Thymus (tissue), 11 donors: ENCODE measurements at regions not wholly inside any gene's neighbourhood (a gene's known extent, or its start where the extent isn't known, plus 50 kb on each side); places are given as distances from the start of the nearest gene placed in this dataset.
"Not testable (repeated sequence)": the region's sequence is repeated elsewhere in the genome, so short reads cannot be mapped to it uniquely, and the experiment has no call there.

ENCODE experiments used
- DNase-seq, 9 donors: peaks; one replicate each; pipeline ENCODE4 v3.0.0-alpha.2; 2013; ENCODE audit warnings: low spot score in 9 of 9, low read depth in 6 of 9, missing footprints in 1 of 9
- H3K27ac ChIP-seq, 2 donors: one replicate each; pipeline ENCODE4 v1.5.1; 2013; ENCODE audit warnings: control low read depth in 1 of 2, low read depth in 1 of 2, low read length in 1 of 2, mild to moderate bottlenecking in 1 of 2, moderate library complexity in 1 of 2
- H3K27me3 ChIP-seq, 2 donors: one replicate each; pipeline ENCODE4 v1.5.1; 2013; ENCODE audit warnings: low read length in 1 of 2; ENCODE audit not compliant: control insufficient read depth in 2 of 2, insufficient read depth in 1 of 2
- H3K36me3 ChIP-seq, 2 donors: one replicate each; pipeline ENCODE4 v1.5.1; 2013; ENCODE audit warnings: low read length in 1 of 2, mild to moderate bottlenecking in 1 of 2, moderate library complexity in 1 of 2; ENCODE audit not compliant: control insufficient read depth in 2 of 2, insufficient read depth in 2 of 2
- H3K4me1 ChIP-seq, 2 donors: one replicate each; pipeline ENCODE4 v1.5.1; 2013; ENCODE audit warnings: low read length in 2 of 2; ENCODE audit not compliant: control insufficient read depth in 2 of 2, insufficient read depth in 2 of 2
- H3K4me3 ChIP-seq, 2 donors: one replicate each; pipeline ENCODE4 v1.5.1; 2013; ENCODE audit warnings: low read length in 2 of 2, control low read depth in 1 of 2, mild to moderate bottlenecking in 1 of 2
- H3K9me3 ChIP-seq, 2 donors: one replicate each; pipeline ENCODE4 v1.5.1; 2013; ENCODE audit warnings: low read length in 1 of 2, mild to moderate bottlenecking in 1 of 2; ENCODE audit not compliant: control insufficient read depth in 2 of 2, insufficient read depth in 1 of 2
- WGBS: extraction: QIAGEN DNeasy Blood & Tissue Kit; methylation state at CpG from one replicate; pipeline ENCODE4 v1.1.7; 2013; 5-methylcytosine and 5-hydroxymethylcytosine counted together
- donor health status: healthy.

GRCh38 chr17:34011599-34011998, 243.5 kb upstream of the CCL2 start:
- 96% methylated on average over 3 of the region's 3 CpGs for WGBS
- DNase-seq = no peak

GRCh38 chr17:34012709-34013375, 242.2 kb upstream of the CCL2 start:
- DNase-seq = no peak
- H3K36me3 ChIP-seq = no peaks in the 10 kb centered on the region
- no peaks in the 10 kb centered on the region for H3K4me1 ChIP-seq
- no peak overlapping the region for H3K4me3 ChIP-seq
- H3K27ac ChIP-seq = no peak overlapping the region
- H3K27me3 ChIP-seq = no peaks in the 10 kb centered on the region
- WGBS = 92% methylated on average over 5 of the region's 5 CpGs
- H3K9me3 ChIP-seq = no peaks in the 10 kb centered on the region

More at GRCh38 chr17:34011599-34011998, 243.5 kb upstream of the CCL2 start:
- Histone ChIP-seq H3K4me1 (no peaks in the 10 kb centered on the region), H3K4me3 (no peak overlapping the region), H3K27ac (no peak overlapping the region), H3K9me3 (no peaks in the 10 kb centered on the region), H3K27me3 (no peaks in the 10 kb centered on the region), H3K36me3 (no peaks in the 10 kb centered on the region)

- Histone ChIP-seq H3K27ac (no peak overlapping the region), H3K27me3 (no peaks in the 10 kb centered on the region), H3K4me3 (no peak overlapping the region), H3K9me3 (no peaks in the 10 kb centered on the region), H3K4me1 (no peaks in the 10 kb centered on the region), H3K36me3 (no peaks in the 10 kb centered on the region)
- 94% methylated on average over 2 of the region's 2 CpGs for WGBS
- no peak for DNase-seq
Measured at GRCh38 chr17:34015253-34015652, 239.8 kb upstream of the CCL2 start.

- Histone ChIP-seq H3K27me3 (no peaks in the 10 kb centered on the region), H3K4me3 (no peak overlapping the region), H3K4me1 (no peaks in the 10 kb centered on the region), H3K36me3 (no peaks in the 10 kb centered on the region), H3K27ac (no peak overlapping the region), H3K9me3 (no peaks in the 10 kb centered on the region)
- DNase-seq = no peak
- WGBS = 86% methylated on average over 4 of the region's 4 CpGs
Measured at GRCh38 chr17:34024386-34024785, 230.7 kb upstream of the CCL2 start.

- Histone ChIP-seq H3K9me3 (no peaks in the 10 kb centered on the region), H3K27me3 (no peaks in the 10 kb centered on the region), H3K4me1 (no peaks in the 10 kb centered on the region), H3K27ac (no peak overlapping the region), H3K4me3 (no peak overlapping the region), H3K36me3 (no peaks in the 10 kb centered on the region)
- 76% methylated on average over 2 of the region's 2 CpGs for WGBS
- no peak for DNase-seq
Measured at GRCh38 chr17:34024806-34025551, 230.1 kb upstream of the CCL2 start.

- not testable (repeated sequence) for H3K36me3 ChIP-seq, H3K4me3 ChIP-seq, H3K27me3 ChIP-seq, DNase-seq, H3K9me3 ChIP-seq, H3K4me1 ChIP-seq, H3K27ac ChIP-seq
- 87% methylated on average over 7 of the region's 7 CpGs for WGBS
Measured at GRCh38 chr17:34030601-34031000, 224.5 kb upstream of the CCL2 start.

- H3K4me3 ChIP-seq, H3K9me3 ChIP-seq, H3K27me3 ChIP-seq, H3K36me3 ChIP-seq, H3K27ac ChIP-seq, H3K4me1 ChIP-seq, DNase-seq: not testable (repeated sequence)
Measured at GRCh38 chr17:34032305-34032704, 222.8 kb upstream of the CCL2 start.

- not testable (repeated sequence) for H3K27me3 ChIP-seq, H3K4me1 ChIP-seq, H3K4me3 ChIP-seq, DNase-seq, H3K27ac ChIP-seq, H3K36me3 ChIP-seq, H3K9me3 ChIP-seq
- whole genome bisulfite sequencing = 86% methylated on average over 9 of the region's 9 CpGs
Measured at GRCh38 chr17:34038786-34039185, 216.3 kb upstream of the CCL2 start.

- H3K9me3 ChIP-seq, H3K27me3 ChIP-seq, H3K4me1 ChIP-seq, H3K27ac ChIP-seq, H3K36me3 ChIP-seq, DNase-seq, H3K4me3 ChIP-seq: not testable (repeated sequence)
- 94% methylated on average over 11 of the region's 11 CpGs for WGBS
Measured at GRCh38 chr17:34039213-34039612, 215.9 kb upstream of the CCL2 start.
